Spinal cord (tissue), 9 donors: ENCODE measurements at regions not wholly inside any gene's neighbourhood (a gene's known extent, or its start where the extent isn't known, plus 50 kb on each side); places are given as distances from the start of the nearest gene placed in this dataset.
"Not testable (repeated sequence)": the region's sequence is repeated elsewhere in the genome, so short reads cannot be mapped to it uniquely, and the experiment has no call there.

Source experiments
- DNase-seq, 6 donors: peaks; one replicate each; pipeline versions ENCODE4 v3.0.0 to v3.0.0-alpha.2; 2013 to 2015; ENCODE audit warnings: low spot score in 6 of 6, low read depth in 4 of 6
- H3K27ac ChIP-seq: one replicate; pipeline ENCODE4 v1.5.1; 2013; ENCODE audit warnings: low read depth, low read length, control low read depth
- H3K27me3 ChIP-seq: one replicate; pipeline ENCODE4 v1.6.1; 2013; ENCODE audit warnings: low read length; ENCODE audit not compliant: control insufficient read depth, insufficient read depth
- H3K36me3 ChIP-seq: one replicate; pipeline ENCODE4 v1.6.1; 2013; ENCODE audit warnings: low read length; ENCODE audit not compliant: control insufficient read depth, insufficient read depth
- H3K4me1 ChIP-seq: one replicate; pipeline ENCODE4 v1.6.1; 2013; ENCODE audit warnings: low read length; ENCODE audit not compliant: control insufficient read depth, insufficient read depth
- H3K4me3 ChIP-seq: one replicate; pipeline ENCODE4 v1.5.1; 2013; ENCODE audit warnings: low read depth, low read length, control low read depth
- H3K9me3 ChIP-seq: one replicate; pipeline ENCODE4 v1.6.1; 2013; ENCODE audit warnings: low read length; ENCODE audit not compliant: control insufficient read depth, insufficient read depth
- WGBS: methylation state at CpG from one replicate; pipeline ENCODE4 v1.1.5; 2013; ENCODE audit warnings: missing lambda C conversion rate; ENCODE audit not compliant: insufficient coverage; 5-methylcytosine and 5-hydroxymethylcytosine counted together
- donor health status: healthy.

DNA sequence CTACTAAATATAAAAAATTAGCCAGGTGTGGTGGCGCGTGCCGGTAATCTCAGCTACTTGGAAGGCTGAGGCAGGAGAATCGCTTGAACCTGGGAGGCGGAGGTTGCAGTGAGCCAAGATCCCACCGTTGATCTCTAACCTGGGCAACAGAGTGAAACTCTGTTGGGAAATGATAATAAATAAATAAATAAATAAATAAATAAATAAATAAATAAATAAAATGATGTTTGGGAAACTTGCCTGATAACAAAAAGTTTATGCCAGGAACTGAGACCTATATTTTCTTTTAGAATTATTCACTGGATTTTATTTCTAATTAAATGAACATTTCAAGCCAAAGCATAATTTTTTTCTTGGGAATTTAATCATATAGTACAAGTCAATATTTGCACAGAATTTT lies 189.3 kb upstream of the CTNND2 start:
- Histone ChIP-seq H3K4me3 (no peak overlapping the region), H3K27ac (no peak overlapping the region), H3K36me3 (no peaks in the 10 kb centered on the region), H3K9me3 (no peaks in the 10 kb centered on the region), H3K4me1 (no peaks in the 10 kb centered on the region), H3K27me3 (no peaks in the 10 kb centered on the region)
- no CpG with 5 or more reads among the region's 6 CpGs for WGBS
- no peak for DNase-seq

GRCh38 chr5:12080761-12081160 lies 176.5 kb upstream of the CTNND2 start:
- Histone ChIP-seq H3K4me3 (no peak overlapping the region), H3K4me1 (no peaks in the 10 kb centered on the region), H3K27me3 (no peaks in the 10 kb centered on the region), H3K9me3 (no peaks in the 10 kb centered on the region), H3K27ac (no peak overlapping the region), H3K36me3 (no peaks in the 10 kb centered on the region)
- DNase-seq, result no peak
- WGBS, result 79% methylated on average over 1 of the region's 1 CpG

- not testable (repeated sequence) for H3K9me3 ChIP-seq, DNase-seq, H3K27ac ChIP-seq, H3K36me3 ChIP-seq, H3K4me3 ChIP-seq, H3K4me1 ChIP-seq, H3K27me3 ChIP-seq
- 98% methylated on average over 3 of the region's 3 CpGs for WGBS
Measured at GRCh38 chr5:12078286-12078685, 174.0 kb upstream of the CTNND2 start.

- no peaks in the 10 kb centered on the region for H3K4me1 ChIP-seq
- H3K27ac ChIP-seq, result no peak overlapping the region
- H3K4me3 ChIP-seq, result no peak overlapping the region
- no peaks in the 10 kb centered on the region for H3K36me3 ChIP-seq
- H3K27me3 ChIP-seq, result no peaks in the 10 kb centered on the region
- DNase-seq, result peak in 1 of 6 donors; percentile 55
- WGBS, result no CpG with 5 or more reads among the region's 3 CpGs
- H3K9me3 ChIP-seq, result no peaks in the 10 kb centered on the region
Measured at GRCh38 chr5:12073426-12073825, 169.2 kb upstream of the CTNND2 start.

- Histone ChIP-seq H3K36me3 (no peaks in the 10 kb centered on the region), H3K27ac (no peak overlapping the region), H3K27me3 (no peaks in the 10 kb centered on the region), H3K4me1 (no peaks in the 10 kb centered on the region), H3K9me3 (no peaks in the 10 kb centered on the region), H3K4me3 (no peak overlapping the region)
- WGBS, result 50% methylated on average over 1 of the region's 5 CpGs
- peak in 2 of 6 donors; percentile 6 to 66 for DNase-seq
Measured at GRCh38 chr5:12072441-12072840, 168.2 kb upstream of the CTNND2 start.

DNA sequence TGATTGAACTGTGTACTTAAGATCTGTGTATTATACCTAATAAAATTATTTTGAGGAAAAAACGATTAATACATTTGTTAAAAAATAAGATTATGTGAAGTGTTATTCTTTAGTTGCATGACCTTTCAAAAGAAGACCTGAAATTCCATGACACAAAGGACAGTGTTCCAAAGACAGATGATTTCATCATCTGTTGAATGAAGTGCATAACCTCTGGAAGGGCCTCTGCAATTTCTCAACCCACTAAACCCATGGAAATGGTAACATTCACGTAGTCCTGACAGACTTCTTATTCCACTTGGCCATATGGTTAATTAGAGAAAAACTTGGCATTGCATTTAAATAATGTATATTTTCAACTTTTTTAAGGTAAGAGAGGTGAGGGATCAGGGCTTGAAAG lies 167.2 kb upstream of the CTNND2 start:
- Histone ChIP-seq H3K9me3 (no peaks in the 10 kb centered on the region), H3K4me3 (no peak overlapping the region), H3K4me1 (no peaks in the 10 kb centered on the region), H3K27me3 (no peaks in the 10 kb centered on the region), H3K27ac (no peak overlapping the region), H3K36me3 (no peaks in the 10 kb centered on the region)
- DNase-seq, result no peak
- WGBS, result no CpG with 5 or more reads among the region's 2 CpGs

- no CpG with 5 or more reads among the region's 5 CpGs for WGBS
- DNase-seq, result peak; percentile 35 to 91 (median 54)
Measured at GRCh38 chr5:12023614-12024241, 119.5 kb upstream of the CTNND2 start.

DNA sequence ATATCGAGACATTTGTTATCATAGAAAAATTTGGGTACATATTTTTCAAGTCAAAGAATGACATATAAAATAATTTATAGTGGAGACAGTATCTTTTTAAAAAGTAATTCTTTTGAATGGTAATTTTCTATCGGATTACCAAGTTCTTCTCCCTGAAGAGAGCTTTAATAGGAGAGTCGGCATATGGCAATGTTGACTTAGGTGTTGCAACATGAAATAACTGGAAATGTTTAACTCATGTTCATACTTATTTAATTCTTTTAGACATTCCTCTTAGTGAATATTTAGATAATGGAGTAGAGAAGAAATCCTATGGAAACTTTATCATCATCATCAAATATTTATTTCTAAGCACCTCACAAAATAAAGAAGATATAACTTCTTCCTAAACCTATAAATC lies 118.2 kb upstream of the CTNND2 start:
- WGBS, result no CpG with 5 or more reads among the region's 3 CpGs
- no peak overlapping the region for H3K4me3 ChIP-seq
- no peak for DNase-seq
- H3K4me1 ChIP-seq, result no peaks in the 10 kb centered on the region
- H3K27me3 ChIP-seq, result no peaks in the 10 kb centered on the region
- H3K36me3 ChIP-seq, result no peaks in the 10 kb centered on the region
- H3K9me3 ChIP-seq, result no peaks in the 10 kb centered on the region
- H3K27ac ChIP-seq, result no peak overlapping the region

More at GRCh38 chr5:12023614-12024241, 119.5 kb upstream of the CTNND2 start:
- peaks cover 5% of the 10 kb centered on the region for H3K9me3 ChIP-seq
- H3K27ac ChIP-seq, result no peak overlapping the region
- H3K36me3 ChIP-seq, result no peaks in the 10 kb centered on the region
- H3K4me3 ChIP-seq, result no peak overlapping the region
- no peaks in the 10 kb centered on the region for H3K4me1 ChIP-seq
- no peaks in the 10 kb centered on the region for H3K27me3 ChIP-seq

GRCh38 chr5:12019306-12019705 lies 115.1 kb upstream of the CTNND2 start:
- Histone ChIP-seq H3K27me3 (no peaks in the 10 kb centered on the region), H3K4me1 (no peaks in the 10 kb centered on the region), H3K27ac (no peak overlapping the region), H3K4me3 (no peak overlapping the region), H3K9me3 (no peaks in the 10 kb centered on the region), H3K36me3 (no peaks in the 10 kb centered on the region)
- no peak for DNase-seq
- no CpG with 5 or more reads among the region's 1 CpG for WGBS

- 30% methylated on average over 9 of the region's 10 CpGs for WGBS
- Histone ChIP-seq H3K36me3 (no peaks in the 10 kb centered on the region), H3K4me1 (no peaks in the 10 kb centered on the region), H3K27me3 (no peaks in the 10 kb centered on the region), H3K9me3 (no peaks in the 10 kb centered on the region), H3K27ac (no peak overlapping the region), H3K4me3 (no peak overlapping the region)
- peak in 2 of 6 donors; percentile 12 to 31 for DNase-seq
Measured at GRCh38 chr5:12017007-12017406, 112.8 kb upstream of the CTNND2 start.
